ENCODE measurements at regions not wholly inside any gene's neighbourhood (a gene's known extent, or its start where the extent isn't known, plus 50 kb on each side); places are given as distances from the start of the nearest gene placed in this dataset.

- DNase-seq (ENCODE audit: low read depth in 2 of 2, low spot score in 1 of 2), result no peak
These were observed 56.7 kb upstream of the GUCA2B start for GRCh38 chr1:42096554-42096953.

GRCh38 chr1:42089246-42089645 is 64.0 kb upstream of the GUCA2B start:
- DNase-seq (ENCODE audit: low read depth in 2 of 2, low spot score in 1 of 2), result no peak

- DNase-seq (ENCODE audit: low read depth in 2 of 2, low spot score in 1 of 2), result no peak
These were observed 67.1 kb upstream of the GUCA2B start for GRCh38 chr1:42086146-42086545.

- no peak for DNase-seq (ENCODE audit: low read depth in 2 of 2, low spot score in 1 of 2)
These were observed 67.6 kb upstream of the GUCA2B start for GRCh38 chr1:42085596-42085995.

GRCh38 chr1:42081475-42081874 is 71.7 kb upstream of the GUCA2B start:
- DNase-seq (ENCODE audit: low read depth in 2 of 2, low spot score in 1 of 2), result no peak

GRCh38 chr1:42075179-42075578 is 78.0 kb upstream of the GUCA2B start:
- DNase-seq (ENCODE audit: low read depth in 2 of 2, low spot score in 1 of 2), result no peak

- no peak for DNase-seq (ENCODE audit: low read depth in 2 of 2, low spot score in 1 of 2)
These were observed 82.2 kb upstream of the GUCA2B start for GRCh38 chr1:42070996-42071395.

- no peak for DNase-seq (ENCODE audit: low read depth in 2 of 2, low spot score in 1 of 2)
These were observed 95.4 kb upstream of the GUCA2B start for GRCh38 chr1:42057800-42058199.

- no peak for DNase-seq (ENCODE audit: low read depth in 2 of 2, low spot score in 1 of 2)
These were observed 96.8 kb upstream of the GUCA2B start for GRCh38 chr1:42056460-42056859.

GRCh38 chr1:42055061-42055460 is 98.1 kb upstream of the GUCA2B start:
- no peak for DNase-seq (ENCODE audit: low read depth in 2 of 2, low spot score in 1 of 2)

GRCh38 chr1:42052072-42052699 is 101.0 kb upstream of the GUCA2B start:
- no peak for DNase-seq (ENCODE audit: low read depth in 2 of 2, low spot score in 1 of 2)

GRCh38 chr1:42047508-42047880 is 105.7 kb upstream of the GUCA2B start:
- no peak for DNase-seq (ENCODE audit: low read depth in 2 of 2, low spot score in 1 of 2)

- DNase-seq (ENCODE audit: low read depth in 2 of 2, low spot score in 1 of 2), result no peak
These were observed 106.3 kb upstream of the GUCA2B start for GRCh38 chr1:42046761-42047507.

GRCh38 chr1:42044346-42044745 is 108.9 kb upstream of the GUCA2B start:
- no peak for DNase-seq (ENCODE audit: low read depth in 2 of 2, low spot score in 1 of 2)

GRCh38 chr1:42043811-42044210 is 109.4 kb upstream of the GUCA2B start:
- DNase-seq (ENCODE audit: low read depth in 2 of 2, low spot score in 1 of 2), result no peak

GRCh38 chr1:42043182-42043581 is 110.0 kb upstream of the GUCA2B start:
- DNase-seq (ENCODE audit: low read depth in 2 of 2, low spot score in 1 of 2), result no peak

- DNase-seq (ENCODE audit: low read depth in 2 of 2, low spot score in 1 of 2), result no peak
These were observed 112.2 kb upstream of the GUCA2B start for GRCh38 chr1:42041031-42041430.

GRCh38 chr1:42040159-42040558 is 113.1 kb upstream of the GUCA2B start:
- no peak for DNase-seq (ENCODE audit: low read depth in 2 of 2, low spot score in 1 of 2)

- no peak for DNase-seq (ENCODE audit: low read depth in 2 of 2, low spot score in 1 of 2)
These were observed 114.9 kb upstream of the GUCA2B start for GRCh38 chr1:42038261-42038660.

- DNase-seq (ENCODE audit: low read depth in 2 of 2, low spot score in 1 of 2), result no peak
These were observed 115.6 kb upstream of the GUCA2B start for GRCh38 chr1:42037586-42037985.

- no peak for DNase-seq (ENCODE audit: low read depth in 2 of 2, low spot score in 1 of 2)
These were observed 116.0 kb upstream of the GUCA2B start for GRCh38 chr1:42037161-42037560.

GRCh38 chr1:42035830-42036604 is 117.2 kb upstream of the GUCA2B start:
- DNase-seq (ENCODE audit: low read depth in 2 of 2, low spot score in 1 of 2), result peak; percentile 96 to 97

Measured in stimulated activated CD8-positive, alpha-beta memory T cell treated with anti-CD3 and anti-CD28 coated beads, Interleukin-4, amount 100 ng/mL, for 1 hour (primary cell).